HEK293 (cell line): ENCODE measurements at regions not wholly inside any gene's neighbourhood (a gene's known extent, or its start where the extent isn't known, plus 50 kb on each side); places are given as distances from the start of the nearest gene placed in this dataset.

ENCODE experiments used
- OSR2 ChIP-seq: fragments of 450-650 bp; formaldehyde crosslinking; IDR thresholded peaks from 2 replicates; pipeline ENCODE4 v1.5.1; 2016; ENCODE audit warnings: missing biosample characterization, missing genetic modification characterization
- TRIM28 ChIP-seq: IDR thresholded peaks from 2 replicates; pipeline ENCODE4 v1.6.1; 2011; ENCODE audit warnings: low read length, control low read depth, borderline replicate concordance
- ZNF169 ChIP-seq: fragments of 450-650 bp; formaldehyde crosslinking; IDR thresholded peaks from 2 replicates; pipeline ENCODE4 v1.5.1; 2016; ENCODE audit warnings: missing biosample characterization, missing genetic modification characterization
- ZNF354C ChIP-seq: fragments of 450-650 bp; formaldehyde crosslinking; IDR thresholded peaks from 2 replicates; pipeline ENCODE4 v1.5.1; 2016; ENCODE audit warnings: missing biosample characterization, missing genetic modification characterization, low read depth, borderline replicate concordance
- ZNF48 ChIP-seq: fragments of 450-650 bp; formaldehyde crosslinking; IDR thresholded peaks from 2 replicates; pipeline ENCODE4 v1.5.1; 2016; ENCODE audit warnings: missing biosample characterization, missing genetic modification characterization
- ZNF510 ChIP-seq: fragments of 450-650 bp; formaldehyde crosslinking; IDR thresholded peaks from 2 replicates; pipeline ENCODE4 v1.5.1; 2018; ENCODE audit warnings: mild to moderate bottlenecking, missing genetic modification characterization, missing biosample characterization; ENCODE audit not compliant: insufficient replicate concordance
- ZNF629 ChIP-seq: fragments of 450-650 bp; formaldehyde crosslinking; IDR thresholded peaks from 2 replicates; pipeline ENCODE4 v1.5.1; 2017; ENCODE audit warnings: missing biosample characterization, missing genetic modification characterization
- ZNF654 ChIP-seq: fragments of 450-650 bp; formaldehyde crosslinking; IDR thresholded peaks from 2 replicates; pipeline ENCODE4 v1.5.1; 2016; ENCODE audit warnings: low read depth, missing biosample characterization, missing genetic modification characterization
- ZNF785 ChIP-seq: fragments of 450-650 bp; formaldehyde crosslinking; IDR thresholded peaks from 2 replicates; pipeline ENCODE4 v1.5.1; 2016; ENCODE audit warnings: missing biosample characterization, missing genetic modification characterization
- ZNF792 ChIP-seq: fragments of 450-650 bp; formaldehyde crosslinking; IDR thresholded peaks from 2 replicates; pipeline ENCODE4 v1.5.1; 2016; ENCODE audit warnings: missing biosample characterization, missing genetic modification characterization
- ZSCAN23 ChIP-seq: fragments of 450-650 bp; formaldehyde crosslinking; IDR thresholded peaks from 2 replicates; pipeline ENCODE4 v1.5.1; 2016; ENCODE audit warnings: missing biosample characterization, missing genetic modification characterization
- ZSCAN30 ChIP-seq: fragments of 450-650 bp; IDR thresholded peaks from 2 replicates; pipeline ENCODE4 v1.5.1; 2018; ENCODE audit warnings: missing biosample characterization, mild to moderate bottlenecking, missing genetic modification characterization, moderate library complexity
- TF ChIP-seq, protein P1 (sequence below): fragments of 450-650 bp; formaldehyde crosslinking; IDR thresholded peaks from 2 replicates; pipeline ENCODE4 v1.5.1; 2016; ENCODE audit warnings: missing biosample characterization, missing genetic modification characterization, borderline replicate concordance
- TF ChIP-seq, protein P2 (sequence below): fragments of 450-650 bp; formaldehyde crosslinking; IDR thresholded peaks from 2 replicates; pipeline ENCODE4 v1.5.1; 2017; ENCODE audit warnings: missing biosample characterization, missing genetic modification characterization
- TF ChIP-seq, protein P3 (sequence below): fragments of 450-650 bp; formaldehyde crosslinking; IDR thresholded peaks from 2 replicates; pipeline ENCODE4 v1.5.1; 2016; ENCODE audit warnings: missing biosample characterization, missing genetic modification characterization
- TF ChIP-seq, protein P4 (sequence below): fragments of 450-650 bp; formaldehyde crosslinking; IDR thresholded peaks from 2 replicates; pipeline ENCODE4 v1.5.1; 2016; ENCODE audit warnings: missing biosample characterization, missing genetic modification characterization
- TF ChIP-seq, protein P5 (sequence below): fragments of 450-650 bp; formaldehyde crosslinking; IDR thresholded peaks from 2 replicates; pipeline ENCODE4 v1.5.1; 2016; ENCODE audit warnings: missing biosample characterization, missing genetic modification characterization
- TF ChIP-seq, protein P6 (sequence below): IDR thresholded peaks from 2 replicates; pipeline ENCODE4 v1.6.1; 2011; ENCODE audit warnings: mild to moderate bottlenecking, low read depth, low read length, borderline replicate concordance
- TF ChIP-seq, protein P7 (sequence below): fragments of 450-650 bp; formaldehyde crosslinking; IDR thresholded peaks from 2 replicates; pipeline ENCODE4 v1.5.1; 2016; ENCODE audit warnings: missing biosample characterization, missing genetic modification characterization

DNA sequence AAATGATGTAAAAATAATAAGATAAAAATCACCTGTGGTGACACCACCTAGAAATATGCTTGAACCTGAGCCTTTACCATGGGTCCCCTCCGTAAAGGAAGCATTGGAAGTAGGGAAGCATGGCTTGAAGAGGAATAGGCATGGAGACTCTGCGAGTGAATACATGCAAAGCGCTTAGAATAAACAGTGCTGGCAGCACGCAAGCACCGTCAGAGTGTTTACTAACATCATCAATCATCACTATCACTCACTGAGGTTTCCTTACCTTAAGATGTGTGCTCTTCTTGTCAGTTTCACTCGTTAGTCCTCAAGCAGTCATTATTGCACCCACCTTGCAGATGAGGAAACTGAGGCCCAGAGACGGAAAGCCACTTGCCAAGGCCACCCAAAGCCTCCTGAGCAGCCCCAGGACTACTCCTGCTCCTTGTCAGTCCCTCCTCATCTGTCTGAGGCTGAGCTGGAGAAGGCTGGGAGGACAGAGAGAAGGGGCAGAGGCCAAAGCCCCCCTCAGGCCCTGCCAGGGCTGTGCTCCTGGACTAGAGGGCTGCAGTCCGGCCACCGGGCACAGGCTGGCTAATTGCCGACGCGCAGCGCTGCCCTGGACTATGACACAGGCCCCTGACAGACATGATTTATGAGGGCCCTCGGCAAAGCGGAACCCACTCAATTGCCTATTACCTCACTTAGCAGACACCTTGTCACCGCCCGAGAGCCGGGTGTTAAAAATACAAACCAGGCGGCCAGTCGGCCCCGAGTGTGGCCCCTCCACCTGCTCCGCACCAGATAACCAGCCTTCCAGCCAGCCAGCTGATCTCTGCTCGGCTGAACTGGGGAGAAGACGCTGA, 168.9 kb downstream of the MN1 start (continued):
- TF ChIP-seq, protein P1, sequence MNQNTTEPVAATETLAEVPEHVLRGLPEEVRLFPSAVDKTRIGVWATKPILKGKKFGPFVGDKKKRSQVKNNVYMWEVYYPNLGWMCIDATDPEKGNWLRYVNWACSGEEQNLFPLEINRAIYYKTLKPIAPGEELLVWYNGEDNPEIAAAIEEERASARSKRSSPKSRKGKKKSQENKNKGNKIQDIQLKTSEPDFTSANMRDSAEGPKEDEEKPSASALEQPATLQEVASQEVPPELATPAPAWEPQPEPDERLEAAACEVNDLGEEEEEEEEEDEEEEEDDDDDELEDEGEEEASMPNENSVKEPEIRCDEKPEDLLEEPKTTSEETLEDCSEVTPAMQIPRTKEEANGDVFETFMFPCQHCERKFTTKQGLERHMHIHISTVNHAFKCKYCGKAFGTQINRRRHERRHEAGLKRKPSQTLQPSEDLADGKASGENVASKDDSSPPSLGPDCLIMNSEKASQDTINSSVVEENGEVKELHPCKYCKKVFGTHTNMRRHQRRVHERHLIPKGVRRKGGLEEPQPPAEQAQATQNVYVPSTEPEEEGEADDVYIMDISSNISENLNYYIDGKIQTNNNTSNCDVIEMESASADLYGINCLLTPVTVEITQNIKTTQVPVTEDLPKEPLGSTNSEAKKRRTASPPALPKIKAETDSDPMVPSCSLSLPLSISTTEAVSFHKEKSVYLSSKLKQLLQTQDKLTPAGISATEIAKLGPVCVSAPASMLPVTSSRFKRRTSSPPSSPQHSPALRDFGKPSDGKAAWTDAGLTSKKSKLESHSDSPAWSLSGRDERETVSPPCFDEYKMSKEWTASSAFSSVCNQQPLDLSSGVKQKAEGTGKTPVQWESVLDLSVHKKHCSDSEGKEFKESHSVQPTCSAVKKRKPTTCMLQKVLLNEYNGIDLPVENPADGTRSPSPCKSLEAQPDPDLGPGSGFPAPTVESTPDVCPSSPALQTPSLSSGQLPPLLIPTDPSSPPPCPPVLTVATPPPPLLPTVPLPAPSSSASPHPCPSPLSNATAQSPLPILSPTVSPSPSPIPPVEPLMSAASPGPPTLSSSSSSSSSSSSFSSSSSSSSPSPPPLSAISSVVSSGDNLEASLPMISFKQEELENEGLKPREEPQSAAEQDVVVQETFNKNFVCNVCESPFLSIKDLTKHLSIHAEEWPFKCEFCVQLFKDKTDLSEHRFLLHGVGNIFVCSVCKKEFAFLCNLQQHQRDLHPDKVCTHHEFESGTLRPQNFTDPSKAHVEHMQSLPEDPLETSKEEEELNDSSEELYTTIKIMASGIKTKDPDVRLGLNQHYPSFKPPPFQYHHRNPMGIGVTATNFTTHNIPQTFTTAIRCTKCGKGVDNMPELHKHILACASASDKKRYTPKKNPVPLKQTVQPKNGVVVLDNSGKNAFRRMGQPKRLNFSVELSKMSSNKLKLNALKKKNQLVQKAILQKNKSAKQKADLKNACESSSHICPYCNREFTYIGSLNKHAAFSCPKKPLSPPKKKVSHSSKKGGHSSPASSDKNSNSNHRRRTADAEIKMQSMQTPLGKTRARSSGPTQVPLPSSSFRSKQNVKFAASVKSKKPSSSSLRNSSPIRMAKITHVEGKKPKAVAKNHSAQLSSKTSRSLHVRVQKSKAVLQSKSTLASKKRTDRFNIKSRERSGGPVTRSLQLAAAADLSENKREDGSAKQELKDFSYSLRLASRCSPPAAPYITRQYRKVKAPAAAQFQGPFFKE (tag by site-specific recombination): no peak
- TF ChIP-seq, protein P2, sequence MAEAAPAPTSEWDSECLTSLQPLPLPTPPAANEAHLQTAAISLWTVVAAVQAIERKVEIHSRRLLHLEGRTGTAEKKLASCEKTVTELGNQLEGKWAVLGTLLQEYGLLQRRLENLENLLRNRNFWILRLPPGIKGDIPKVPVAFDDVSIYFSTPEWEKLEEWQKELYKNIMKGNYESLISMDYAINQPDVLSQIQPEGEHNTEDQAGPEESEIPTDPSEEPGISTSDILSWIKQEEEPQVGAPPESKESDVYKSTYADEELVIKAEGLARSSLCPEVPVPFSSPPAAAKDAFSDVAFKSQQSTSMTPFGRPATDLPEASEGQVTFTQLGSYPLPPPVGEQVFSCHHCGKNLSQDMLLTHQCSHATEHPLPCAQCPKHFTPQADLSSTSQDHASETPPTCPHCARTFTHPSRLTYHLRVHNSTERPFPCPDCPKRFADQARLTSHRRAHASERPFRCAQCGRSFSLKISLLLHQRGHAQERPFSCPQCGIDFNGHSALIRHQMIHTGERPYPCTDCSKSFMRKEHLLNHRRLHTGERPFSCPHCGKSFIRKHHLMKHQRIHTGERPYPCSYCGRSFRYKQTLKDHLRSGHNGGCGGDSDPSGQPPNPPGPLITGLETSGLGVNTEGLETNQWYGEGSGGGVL: no peak
- TF ChIP-seq, protein P3, sequence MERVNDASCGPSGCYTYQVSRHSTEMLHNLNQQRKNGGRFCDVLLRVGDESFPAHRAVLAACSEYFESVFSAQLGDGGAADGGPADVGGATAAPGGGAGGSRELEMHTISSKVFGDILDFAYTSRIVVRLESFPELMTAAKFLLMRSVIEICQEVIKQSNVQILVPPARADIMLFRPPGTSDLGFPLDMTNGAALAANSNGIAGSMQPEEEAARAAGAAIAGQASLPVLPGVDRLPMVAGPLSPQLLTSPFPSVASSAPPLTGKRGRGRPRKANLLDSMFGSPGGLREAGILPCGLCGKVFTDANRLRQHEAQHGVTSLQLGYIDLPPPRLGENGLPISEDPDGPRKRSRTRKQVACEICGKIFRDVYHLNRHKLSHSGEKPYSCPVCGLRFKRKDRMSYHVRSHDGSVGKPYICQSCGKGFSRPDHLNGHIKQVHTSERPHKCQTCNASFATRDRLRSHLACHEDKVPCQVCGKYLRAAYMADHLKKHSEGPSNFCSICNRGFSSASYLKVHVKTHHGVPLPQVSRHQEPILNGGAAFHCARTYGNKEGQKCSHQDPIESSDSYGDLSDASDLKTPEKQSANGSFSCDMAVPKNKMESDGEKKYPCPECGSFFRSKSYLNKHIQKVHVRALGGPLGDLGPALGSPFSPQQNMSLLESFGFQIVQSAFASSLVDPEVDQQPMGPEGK: peak; percentile 44; the same call in 1 of the 2 replicates
- TF ChIP-seq TRIM28 (peak; percentile 13; the same call in 1 of the 2 replicates), ZNF354C (tag by site-specific recombination) (no peak), ZNF785 (no peak), ZNF510 (no peak), ZSCAN23 (no peak), ZNF48 (no peak), ZNF654 (no peak), ZNF629 (tag by site-specific recombination) (peak; percentile 83), OSR2 (tag by site-specific recombination) (peak; percentile 47), ZNF792 (tag by site-specific recombination) (no peak), ZSCAN30 (no peak), ZNF169 (tag by site-specific recombination) (no peak)
- TF ChIP-seq, protein P4, sequence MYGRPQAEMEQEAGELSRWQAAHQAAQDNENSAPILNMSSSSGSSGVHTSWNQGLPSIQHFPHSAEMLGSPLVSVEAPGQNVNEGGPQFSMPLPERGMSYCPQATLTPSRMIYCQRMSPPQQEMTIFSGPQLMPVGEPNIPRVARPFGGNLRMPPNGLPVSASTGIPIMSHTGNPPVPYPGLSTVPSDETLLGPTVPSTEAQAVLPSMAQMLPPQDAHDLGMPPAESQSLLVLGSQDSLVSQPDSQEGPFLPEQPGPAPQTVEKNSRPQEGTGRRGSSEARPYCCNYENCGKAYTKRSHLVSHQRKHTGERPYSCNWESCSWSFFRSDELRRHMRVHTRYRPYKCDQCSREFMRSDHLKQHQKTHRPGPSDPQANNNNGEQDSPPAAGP: no peak
- TF ChIP-seq, protein P5, sequence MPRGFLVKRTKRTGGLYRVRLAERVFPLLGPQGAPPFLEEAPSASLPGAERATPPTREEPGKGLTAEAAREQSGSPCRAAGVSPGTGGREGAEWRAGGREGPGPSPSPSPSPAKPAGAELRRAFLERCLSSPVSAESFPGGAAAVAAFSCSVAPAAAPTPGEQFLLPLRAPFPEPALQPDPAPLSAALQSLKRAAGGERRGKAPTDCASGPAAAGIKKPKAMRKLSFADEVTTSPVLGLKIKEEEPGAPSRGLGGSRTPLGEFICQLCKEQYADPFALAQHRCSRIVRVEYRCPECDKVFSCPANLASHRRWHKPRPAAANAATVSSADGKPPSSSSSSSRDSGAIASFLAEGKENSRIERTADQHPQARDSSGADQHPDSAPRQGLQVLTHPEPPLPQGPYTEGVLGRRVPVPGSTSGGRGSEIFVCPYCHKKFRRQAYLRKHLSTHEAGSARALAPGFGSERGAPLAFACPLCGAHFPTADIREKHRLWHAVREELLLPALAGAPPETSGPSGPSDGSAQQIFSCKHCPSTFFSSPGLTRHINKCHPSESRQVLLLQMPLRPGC (tag by site-specific recombination): no peak
- TF ChIP-seq, protein P6, sequence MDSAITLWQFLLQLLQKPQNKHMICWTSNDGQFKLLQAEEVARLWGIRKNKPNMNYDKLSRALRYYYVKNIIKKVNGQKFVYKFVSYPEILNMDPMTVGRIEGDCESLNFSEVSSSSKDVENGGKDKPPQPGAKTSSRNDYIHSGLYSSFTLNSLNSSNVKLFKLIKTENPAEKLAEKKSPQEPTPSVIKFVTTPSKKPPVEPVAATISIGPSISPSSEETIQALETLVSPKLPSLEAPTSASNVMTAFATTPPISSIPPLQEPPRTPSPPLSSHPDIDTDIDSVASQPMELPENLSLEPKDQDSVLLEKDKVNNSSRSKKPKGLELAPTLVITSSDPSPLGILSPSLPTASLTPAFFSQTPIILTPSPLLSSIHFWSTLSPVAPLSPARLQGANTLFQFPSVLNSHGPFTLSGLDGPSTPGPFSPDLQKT: no peak
- TF ChIP-seq, protein P7, sequence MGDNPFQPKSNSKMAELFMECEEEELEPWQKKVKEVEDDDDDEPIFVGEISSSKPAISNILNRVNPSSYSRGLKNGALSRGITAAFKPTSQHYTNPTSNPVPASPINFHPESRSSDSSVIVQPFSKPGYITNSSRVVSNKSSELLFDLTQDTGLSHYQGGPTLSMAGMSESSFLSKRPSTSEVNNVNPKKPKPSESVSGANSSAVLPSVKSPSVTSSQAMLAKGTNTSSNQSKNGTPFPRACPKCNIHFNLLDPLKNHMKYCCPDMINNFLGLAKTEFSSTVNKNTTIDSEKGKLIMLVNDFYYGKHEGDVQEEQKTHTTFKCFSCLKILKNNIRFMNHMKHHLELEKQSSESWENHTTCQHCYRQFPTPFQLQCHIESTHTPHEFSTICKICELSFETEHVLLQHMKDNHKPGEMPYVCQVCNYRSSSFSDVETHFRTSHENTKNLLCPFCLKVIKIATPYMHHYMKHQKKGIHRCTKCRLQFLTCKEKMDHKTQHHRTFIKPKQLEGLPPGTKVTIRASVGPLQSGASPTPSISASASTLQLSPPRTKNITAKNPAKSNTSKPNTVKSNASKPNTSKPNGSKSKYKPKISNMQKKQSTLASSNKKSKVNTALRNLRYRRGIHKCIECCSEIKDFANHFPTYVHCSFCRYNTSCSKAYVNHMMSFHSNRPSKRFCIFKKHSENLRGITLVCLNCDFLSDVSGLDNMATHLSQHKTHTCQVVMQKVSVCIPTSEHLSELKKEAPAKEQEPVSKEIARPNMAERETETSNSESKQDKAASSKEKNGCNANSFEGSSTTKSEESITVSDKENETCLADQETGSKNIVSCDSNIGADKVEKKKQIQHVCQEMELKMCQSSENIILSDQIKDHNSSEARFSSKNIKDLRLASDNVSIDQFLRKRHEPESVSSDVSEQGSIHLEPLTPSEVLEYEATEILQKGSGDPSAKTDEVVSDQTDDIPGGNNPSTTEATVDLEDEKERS: no peak
